Stimulated activated CD4-positive, alpha-beta T cell treated with anti-CD3 and anti-CD28 coated beads, TNF-alpha, amount 100 ng/mL, for 24 hours (primary cell): ENCODE measurements at regions not wholly inside any gene's neighbourhood (a gene's known extent, or its start where the extent isn't known, plus 50 kb on each side); places are given as distances from the start of the nearest gene placed in this dataset.
"Not testable (repeated sequence)": the region's sequence is repeated elsewhere in the genome, so short reads cannot be mapped to it uniquely, and the experiment has no call there.

Source experiments
- DNase-seq, 3 experiments: peaks; one replicate each; pipeline ENCODE4 v3.0.0-alpha.2; 2020; ENCODE audit warnings: low read depth in 3 of 3

DNA sequence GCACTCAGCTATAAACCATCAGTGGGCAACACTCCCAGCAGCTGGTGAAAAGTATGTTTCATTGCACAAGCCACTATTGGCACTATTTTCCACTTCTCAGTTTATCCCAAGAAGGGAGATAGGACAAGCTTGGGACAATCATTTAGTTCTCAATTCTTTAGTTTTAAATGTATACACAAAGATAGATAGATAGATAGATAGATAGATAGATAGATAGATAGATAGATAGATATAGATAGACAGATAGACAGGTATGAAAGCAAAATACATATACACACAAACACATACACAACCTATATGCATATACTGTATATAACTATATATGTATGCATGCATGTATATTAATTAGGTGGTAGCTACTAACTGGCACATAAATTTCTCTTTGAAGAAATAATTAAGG is 411.6 kb upstream of the KCND2 start:
- DNase-seq = no peak

DNA sequence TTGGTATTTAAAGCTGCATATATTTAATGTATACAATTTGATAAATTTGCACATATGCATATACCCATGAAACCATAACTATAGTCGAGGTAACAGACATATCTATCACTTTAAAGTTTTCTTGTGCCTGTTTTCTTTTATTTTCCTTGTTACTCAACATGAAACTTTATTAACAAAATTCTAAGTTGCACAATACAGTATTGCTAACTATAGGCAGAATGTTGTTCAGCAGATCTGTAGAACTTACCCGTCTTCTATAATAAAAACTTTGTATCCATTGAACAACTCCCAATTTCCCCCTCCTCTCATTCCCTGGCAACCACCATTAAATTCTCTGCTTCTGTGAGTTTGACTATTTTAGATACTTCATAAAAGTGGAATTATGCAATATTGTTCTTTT is 404.6 kb upstream of the KCND2 start:
- DNase-seq = no peak

DNA sequence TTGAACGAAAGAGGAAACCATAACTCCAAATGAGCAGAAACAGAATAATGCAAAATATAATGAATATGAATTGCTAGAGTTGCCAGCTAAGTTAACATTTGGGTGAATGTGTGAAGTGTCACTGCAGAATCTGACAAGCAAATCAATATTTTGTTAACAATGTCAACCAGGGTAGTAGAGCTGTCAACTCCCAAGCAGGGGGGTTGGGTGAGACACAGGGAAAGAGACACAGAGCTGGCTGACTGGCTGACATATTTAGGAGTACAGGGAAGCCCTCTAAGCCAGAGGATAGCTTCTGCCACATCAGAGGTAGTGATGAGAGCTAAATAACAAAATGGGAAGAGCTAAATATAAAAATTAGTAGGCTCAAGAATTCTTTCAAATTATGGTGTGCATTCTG is 393.1 kb upstream of the KCND2 start:
- DNase-seq = no peak

DNA sequence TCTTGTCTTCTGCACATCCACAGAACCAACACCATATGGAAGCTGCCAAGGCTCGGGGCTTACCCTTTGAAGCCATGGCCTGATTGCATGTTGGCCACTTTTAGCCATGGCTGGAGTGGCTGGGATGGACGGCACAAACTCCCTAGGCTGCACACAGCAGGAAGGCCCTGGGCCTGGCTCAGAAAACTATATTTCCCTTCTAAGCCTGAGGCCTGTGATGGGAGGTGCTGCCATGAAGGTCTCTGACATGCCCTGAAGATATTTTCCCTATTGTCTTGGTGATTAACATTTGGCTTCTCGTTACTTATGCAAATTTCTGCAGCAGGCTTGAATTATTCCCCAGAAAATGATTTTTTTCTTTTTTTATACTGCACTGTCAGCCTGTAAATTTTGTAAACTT is 387.0 kb upstream of the KCND2 start:
- no peak for DNase-seq

DNA sequence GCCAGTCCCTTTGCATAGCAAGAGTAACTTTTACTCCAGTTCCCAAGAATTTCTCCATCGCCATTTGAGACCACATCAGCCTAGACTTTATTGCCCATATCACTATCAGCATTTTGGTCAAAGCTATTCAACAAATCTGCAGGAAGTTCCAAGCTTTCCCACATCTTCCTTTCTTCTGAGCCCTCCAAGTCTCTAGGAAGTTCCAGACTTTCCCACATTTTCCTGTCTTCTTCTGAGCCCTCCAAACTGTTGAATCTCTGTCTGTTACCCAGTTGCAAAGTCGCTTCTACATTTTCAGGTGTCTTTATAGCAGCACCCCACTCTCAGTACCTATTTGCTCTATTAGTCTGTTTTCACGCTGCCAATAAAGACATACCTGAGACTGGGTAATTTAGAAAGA is 386.4 kb upstream of the KCND2 start:
- DNase-seq = not testable (repeated sequence)

DNA sequence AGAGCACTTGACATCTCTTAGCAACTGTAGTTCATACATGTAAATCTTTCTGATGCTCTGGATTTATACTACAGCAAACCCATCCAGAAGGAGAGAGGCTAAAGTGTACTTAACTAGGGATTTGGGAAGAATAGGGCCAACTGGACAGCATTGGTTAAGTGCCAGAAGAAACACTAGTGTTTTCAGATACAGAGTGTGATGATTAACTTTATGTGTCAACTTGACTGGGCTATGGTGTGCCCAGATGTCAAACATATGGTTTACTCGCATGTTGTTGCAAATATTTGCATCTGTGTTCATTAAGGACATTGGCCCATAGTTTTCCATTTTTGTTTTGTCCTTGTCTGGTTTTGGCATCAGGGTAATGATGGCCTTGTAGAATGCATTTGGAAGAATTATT is 384.7 kb upstream of the KCND2 start:
- DNase-seq = no peak

DNA sequence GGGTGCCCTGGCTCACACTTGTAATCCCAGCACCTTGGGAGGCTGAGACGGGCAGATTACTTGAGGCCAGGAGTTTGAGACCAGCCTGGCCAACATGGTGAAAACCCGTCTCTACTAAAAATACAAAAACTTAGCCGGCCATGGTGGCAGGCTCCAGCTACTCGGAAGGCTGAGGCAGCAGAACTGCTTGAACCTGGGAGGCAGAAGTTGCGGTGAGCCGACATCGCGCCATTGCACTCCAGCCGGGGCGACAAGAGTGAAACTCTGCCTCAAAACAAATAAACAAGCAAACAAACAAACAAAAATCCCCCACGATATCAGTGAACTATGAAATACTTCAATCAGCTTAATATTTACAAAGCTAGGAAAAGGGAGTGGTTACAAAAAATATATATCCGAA is 382.3 kb upstream of the KCND2 start:
- DNase-seq = no peak

DNA sequence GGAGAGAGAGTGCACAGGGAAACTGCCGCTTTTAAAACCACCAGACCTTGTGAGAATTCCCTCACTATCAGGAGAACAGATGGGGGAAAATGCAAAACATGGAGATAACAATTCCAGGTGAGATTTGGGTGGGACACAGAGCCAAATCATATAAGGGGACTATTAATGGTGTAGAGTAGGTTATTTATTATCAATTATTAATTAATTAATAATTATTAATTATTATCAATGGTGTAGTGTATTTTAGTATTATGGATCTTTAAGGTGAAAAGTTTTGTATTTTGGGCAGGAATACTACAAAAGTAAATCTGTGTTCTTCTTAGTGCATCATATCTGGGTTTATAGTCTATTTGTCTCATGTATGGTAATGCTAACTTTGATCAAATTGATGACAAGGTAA is 377.7 kb upstream of the KCND2 start:
- no peak for DNase-seq

DNA sequence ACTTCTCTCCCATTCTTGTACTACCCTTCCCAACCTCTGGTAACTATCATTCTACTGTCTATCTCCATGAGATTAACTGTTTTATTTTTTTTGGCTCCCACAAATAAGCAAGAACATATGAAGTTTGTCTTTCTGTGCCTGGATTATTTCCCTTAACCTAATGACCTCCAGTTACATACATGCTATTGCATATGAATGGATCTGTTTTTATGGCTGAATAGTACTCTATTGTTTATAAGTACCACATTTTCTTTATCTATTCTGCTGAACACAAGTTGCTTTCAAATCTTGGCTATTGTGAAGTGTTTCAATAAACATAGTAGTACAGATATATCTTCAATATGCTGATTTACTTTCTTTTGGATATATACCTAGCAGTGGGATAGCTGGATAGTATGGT is 376.6 kb upstream of the KCND2 start:
- DNase-seq = no peak

DNA sequence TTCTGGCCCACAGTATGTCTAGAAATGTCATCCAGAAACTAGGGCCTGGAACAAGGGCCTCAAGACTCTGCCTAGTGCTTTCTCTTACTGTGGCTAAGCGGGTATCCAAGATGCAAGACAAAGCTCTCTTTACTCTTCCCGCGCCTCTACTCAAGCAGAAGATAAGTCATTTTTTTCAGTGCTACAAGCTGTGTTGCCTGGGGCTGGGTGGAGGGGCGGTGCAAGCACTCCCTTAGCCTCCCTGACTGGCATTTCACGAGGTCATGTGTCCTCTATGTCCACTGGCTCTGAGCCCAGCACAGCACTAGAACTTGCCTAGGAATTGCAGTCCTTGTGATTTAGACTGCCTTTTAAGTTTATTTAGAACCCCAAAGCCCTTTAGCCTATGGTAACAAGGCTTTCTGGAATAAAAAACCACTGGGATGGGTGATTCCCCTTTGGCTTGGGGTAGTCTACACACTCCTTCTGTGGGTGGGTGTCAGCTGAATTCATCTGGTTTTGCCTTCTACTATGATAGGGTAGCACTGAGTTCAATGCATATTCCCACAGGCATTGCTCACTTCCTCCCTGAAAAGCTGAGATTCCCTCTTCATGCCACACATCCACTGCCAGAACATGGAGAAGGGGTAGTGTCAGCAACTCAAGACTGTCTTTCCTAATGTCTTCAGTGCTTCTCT is 371.8 kb upstream of the KCND2 start:
- no peak for DNase-seq

DNA sequence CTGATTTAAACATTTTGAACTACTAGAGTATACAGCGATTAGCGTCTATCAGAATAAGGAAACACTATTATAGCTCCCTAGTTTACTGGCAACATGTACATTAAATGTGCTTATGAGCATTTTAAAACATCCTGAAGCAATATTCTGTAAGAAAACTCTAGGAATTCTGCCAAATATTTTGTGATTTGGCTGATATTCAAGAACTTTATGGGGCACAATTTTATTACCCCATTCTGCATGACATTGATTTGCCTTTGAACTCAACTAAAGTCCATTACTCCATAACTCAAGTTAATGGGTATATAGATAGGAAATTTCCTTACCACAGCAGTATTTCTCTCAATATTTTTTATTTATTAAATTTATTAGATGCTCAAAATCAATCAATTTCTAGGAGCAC is 369.9 kb upstream of the KCND2 start:
- no peak for DNase-seq

DNA sequence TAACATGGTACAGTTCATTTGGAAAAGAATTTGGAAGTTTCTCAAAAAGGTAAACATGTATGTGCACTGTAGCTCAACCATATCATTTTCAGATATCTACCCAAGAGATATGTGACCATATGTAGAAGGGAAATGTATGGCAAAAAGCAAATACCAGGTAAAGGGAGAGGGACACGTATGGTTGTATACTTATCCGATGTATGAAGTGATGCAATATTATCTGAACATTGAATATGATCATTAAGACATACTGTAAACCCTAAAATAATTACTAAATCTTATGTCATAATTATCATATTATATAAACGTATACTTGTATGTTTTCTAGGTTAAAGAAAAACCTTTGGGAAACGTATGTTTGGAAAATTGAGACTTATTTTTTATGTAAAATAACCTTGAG is 367.5 kb upstream of the KCND2 start:
- DNase-seq = no peak

DNA sequence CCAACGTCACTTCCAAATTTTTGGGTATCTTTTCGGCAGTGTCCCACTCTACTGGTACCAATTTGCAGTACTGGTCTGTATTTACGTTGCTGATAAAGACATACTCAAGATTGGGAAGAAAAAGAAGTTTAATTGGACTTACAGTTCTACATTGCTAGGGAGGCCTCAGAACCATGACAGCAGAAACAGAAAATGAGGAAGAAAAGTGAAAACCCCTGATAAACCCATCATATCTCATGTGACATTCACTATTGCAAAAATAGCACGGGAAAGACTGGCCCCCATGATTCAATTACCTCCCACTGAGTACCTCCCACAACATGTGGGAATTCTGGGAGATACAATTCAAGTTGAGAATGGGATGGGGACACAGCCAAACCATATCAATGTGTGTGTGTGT is 364.0 kb upstream of the KCND2 start:
- DNase-seq = no peak

DNA sequence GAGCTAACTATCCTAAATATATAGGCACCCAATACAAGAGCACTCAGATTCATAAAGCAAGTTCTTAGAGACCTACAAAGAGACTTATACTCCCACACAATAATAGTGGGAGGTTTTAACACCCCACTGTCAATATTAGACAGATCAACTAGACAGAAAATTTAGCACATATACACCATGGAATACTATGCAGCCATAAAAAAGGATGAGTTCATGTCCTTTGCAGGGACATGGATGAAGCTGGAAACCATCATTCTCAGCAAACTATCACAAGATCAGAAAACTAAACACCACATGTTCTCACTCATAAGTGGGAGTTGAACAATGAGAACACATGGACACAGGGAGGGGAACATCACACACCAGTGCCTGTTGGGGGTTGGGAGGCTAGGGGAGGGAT is 358.9 kb upstream of the KCND2 start:
- DNase-seq = not testable (repeated sequence)

DNA sequence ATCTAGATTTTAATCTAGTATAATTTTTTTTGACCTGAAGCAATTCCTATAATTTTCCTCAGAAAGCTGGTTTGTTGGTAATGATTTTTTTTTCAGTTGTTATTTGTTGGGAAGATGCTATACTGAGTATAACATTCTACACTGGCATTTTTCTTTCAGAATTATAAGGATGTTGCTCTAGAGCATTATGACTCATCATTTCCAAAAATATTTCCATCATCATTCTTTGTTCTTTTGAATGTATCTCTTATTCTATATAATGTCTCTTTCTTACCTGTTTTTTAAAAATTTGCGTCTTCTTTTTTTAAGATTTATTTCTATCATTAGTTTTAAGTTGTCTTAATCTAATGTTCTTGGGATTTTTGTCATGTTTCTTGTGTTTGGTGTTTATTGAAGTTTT is 356.5 kb upstream of the KCND2 start:
- DNase-seq = no peak

DNA sequence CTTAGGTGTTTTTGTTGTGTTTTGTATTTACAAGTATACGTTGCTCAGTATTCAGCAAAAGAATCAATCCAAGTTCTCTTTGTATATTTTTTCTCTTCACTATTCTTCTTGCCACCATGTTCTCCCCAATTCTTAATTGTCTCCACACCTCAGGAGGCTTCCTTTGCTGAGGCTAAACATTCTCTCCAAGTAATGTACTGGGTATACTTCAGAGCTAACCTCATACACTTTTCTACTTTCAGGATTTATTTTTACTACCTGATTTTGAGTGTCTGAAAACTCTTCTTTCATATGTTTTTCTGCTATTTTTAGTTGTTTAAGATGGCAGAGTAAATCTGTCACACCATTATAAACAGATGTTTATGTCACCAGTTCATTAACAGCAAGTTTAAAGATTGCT is 354.8 kb upstream of the KCND2 start:
- DNase-seq = no peak

DNA sequence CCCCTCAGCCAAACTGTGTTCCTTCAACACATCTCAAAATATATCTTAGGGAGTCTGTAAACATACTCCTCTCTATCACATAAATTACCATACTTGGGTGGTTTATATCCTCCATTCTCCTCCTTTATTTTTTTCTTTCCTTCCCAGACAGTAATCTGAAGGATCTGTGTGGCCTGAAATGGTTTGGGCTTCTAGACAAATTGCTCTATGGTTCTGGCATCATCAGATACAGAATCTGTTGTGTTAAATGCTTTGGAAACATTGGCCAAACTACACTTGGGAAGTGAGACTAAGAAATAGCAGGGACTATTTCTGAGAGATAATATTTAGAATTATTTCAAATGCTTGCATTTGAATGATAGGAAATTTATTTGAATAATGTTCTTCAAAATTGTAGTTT is 353.0 kb upstream of the KCND2 start:
- no peak for DNase-seq

DNA sequence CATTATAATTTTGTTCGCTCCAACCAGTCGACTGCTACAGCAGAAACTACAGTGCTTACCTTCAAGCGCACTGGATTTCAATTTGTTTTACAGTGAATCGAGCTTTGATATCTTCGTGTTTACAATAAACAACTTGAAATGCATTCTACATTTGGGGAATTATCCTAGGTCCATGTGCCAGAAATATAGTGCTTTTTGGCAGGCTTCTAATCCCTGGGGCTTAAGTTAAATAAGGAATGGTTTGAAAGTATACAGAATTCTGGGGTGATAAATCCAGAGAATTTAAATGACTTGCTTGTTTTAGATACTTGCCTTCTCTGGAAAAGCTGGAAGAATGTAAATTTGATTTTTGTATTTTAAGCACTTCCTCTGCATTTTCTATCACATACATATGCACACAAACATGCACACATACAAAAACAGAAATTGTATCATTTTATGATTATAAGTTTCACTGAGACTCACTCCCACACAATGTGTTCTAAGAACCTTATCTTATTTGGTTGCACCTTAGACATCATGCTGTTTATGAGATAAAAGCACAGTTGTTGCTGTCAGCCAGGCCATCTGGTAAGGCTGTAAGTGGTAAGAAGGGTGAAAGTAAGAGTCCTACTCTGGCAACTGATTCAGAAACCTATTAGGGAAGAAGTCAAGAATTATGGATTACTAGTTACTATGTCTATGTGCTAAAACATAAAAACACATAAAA is 347.2 kb upstream of the KCND2 start:
- no peak for DNase-seq

DNA sequence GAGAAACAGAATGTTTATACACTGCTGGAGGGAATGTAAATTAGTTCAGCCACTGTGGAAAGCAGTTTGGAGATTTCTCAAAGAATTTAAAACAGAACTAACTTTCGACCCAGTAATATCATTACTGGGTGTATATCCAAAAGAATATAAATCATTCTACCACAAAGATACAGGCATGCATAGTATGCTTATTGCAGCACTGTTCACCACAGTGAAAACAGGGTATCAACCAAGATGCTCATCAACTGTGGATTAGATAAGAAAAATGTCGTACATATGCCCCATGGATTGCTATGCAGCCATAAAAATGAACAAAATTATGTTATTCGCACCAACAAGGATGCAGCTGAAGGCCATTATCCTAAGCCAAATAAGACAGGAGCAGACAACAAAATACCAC is 343.1 kb upstream of the KCND2 start:
- DNase-seq = no peak

DNA sequence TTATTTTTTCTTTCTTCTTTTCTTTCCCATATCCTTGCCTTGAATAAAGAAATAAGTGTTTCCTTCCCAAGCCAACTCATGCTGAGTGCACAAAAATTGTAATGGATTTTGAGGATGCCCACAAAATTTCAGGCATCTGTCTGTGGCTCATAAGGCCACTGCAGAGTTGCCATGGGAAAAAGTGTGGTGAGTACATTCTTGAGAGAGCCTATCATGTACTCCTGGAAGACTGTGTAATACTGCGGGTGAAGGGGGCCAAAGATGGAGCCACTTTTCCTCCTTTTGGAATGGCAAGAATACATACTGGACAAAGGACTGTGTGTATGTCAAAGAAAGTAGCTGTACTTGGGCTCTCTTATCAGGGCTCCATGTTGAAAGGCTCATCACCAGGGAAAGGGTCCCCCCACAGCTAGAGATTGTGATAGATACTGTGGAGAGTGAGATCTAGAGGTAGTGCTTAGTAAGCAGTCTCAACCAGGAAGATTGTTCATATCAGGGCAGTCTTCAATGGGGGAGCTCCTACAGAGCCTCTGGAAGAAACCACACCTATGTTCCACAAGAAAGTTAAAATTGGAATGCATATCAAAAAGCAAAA is 341.6 kb upstream of the KCND2 start:
- no peak for DNase-seq

DNA sequence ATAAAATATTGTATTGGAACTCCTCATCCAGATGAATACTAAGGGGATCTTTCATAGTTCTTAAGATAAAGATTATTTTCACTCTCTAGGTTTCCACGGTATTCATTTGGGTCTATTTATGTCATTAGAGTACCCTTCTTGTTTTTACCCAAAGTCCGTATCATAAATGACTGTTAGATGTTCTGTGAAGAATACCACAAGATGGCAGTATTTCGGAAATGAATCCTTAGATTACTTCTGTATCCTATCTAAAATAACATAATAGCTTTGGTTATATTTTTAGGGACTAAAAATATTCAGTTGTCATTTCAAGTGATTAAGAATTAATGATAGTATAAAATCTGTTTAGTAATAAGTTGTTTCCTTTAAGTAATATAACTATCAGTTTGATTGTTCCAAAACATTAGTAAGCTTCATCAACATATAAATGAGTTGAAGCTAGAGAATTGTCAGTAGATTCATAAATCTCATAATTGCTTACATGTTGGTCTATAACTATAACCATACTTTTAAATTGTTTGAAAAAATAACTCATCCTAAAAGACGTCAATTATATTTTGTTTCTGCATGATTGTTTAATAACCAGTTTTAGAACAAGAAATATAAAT is 337.5 kb upstream of the KCND2 start:
- no peak for DNase-seq

DNA sequence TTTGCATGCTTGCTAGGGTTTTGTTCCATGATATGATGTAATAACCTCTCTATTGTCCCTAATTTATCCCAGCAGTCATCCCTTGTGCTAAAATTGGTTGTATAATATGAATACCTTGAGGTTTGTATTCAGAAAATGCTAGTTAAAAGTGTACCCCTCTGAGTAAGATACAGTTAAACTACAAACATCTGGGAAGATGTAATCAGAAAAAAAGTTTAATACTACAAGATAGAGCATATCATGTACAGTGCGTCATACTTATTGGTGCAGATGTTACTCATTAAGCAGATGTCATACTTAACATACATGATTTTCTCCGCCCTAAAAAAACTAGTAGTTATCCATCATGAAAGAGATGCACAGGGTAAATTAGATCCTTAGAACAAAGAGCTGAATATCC is 336.1 kb upstream of the KCND2 start:
- DNase-seq = no peak

DNA sequence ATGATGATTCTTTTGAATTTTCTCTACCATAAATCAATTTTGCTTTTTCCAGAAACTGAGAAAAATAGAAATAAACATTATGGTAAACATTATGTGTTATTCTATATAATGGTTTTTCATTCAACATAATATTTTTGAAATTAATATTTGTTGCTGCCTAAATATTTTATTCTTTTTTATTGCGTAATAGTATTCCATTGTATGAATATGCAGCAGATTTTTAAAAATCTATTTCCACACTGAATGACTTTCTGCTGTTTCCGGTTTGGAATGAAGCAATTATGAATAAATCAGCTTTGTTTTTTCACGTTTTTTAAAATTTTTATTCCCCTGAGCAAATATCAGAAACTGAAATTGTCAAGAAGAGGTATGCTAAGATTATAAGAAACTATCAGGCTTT is 335.2 kb upstream of the KCND2 start:
- DNase-seq = no peak
